ENCODE measurements at regions not wholly inside any gene's neighbourhood (a gene's known extent, or its start where the extent isn't known, plus 50 kb on each side); places are given as distances from the start of the nearest gene placed in this dataset.

- TF ChIP-seq, protein P1, sequence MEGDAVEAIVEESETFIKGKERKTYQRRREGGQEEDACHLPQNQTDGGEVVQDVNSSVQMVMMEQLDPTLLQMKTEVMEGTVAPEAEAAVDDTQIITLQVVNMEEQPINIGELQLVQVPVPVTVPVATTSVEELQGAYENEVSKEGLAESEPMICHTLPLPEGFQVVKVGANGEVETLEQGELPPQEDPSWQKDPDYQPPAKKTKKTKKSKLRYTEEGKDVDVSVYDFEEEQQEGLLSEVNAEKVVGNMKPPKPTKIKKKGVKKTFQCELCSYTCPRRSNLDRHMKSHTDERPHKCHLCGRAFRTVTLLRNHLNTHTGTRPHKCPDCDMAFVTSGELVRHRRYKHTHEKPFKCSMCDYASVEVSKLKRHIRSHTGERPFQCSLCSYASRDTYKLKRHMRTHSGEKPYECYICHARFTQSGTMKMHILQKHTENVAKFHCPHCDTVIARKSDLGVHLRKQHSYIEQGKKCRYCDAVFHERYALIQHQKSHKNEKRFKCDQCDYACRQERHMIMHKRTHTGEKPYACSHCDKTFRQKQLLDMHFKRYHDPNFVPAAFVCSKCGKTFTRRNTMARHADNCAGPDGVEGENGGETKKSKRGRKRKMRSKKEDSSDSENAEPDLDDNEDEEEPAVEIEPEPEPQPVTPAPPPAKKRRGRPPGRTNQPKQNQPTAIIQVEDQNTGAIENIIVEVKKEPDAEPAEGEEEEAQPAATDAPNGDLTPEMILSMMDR (IDR thresholded peaks at IDR 0.05): no peak
- no peak for TF ChIP-seq POLR2A (IDR thresholded peaks at IDR 0.05)
Observed at GRCh38 chr1:47511825-47512224, 74.0 kb downstream of the FOXD2 start.

All from Peyer's patch (tissue), 4 donors.